Activated CD4-positive, CD25-positive, alpha-beta regulatory T cell treated with anti-CD3 and anti-CD28 coated beads, Interleukin-2, amount 50 U/mL, for 72 hours (primary cell): ENCODE measurements at regions not wholly inside any gene's neighbourhood (a gene's known extent, or its start where the extent isn't known, plus 50 kb on each side); places are given as distances from the start of the nearest gene placed in this dataset.
"Not testable (repeated sequence)": the region's sequence is repeated elsewhere in the genome, so short reads cannot be mapped to it uniquely, and the experiment has no call there.

Source experiments
- DNase-seq: peaks from one replicate; pipeline ENCODE4 v3.0.0; 2021

DNA sequence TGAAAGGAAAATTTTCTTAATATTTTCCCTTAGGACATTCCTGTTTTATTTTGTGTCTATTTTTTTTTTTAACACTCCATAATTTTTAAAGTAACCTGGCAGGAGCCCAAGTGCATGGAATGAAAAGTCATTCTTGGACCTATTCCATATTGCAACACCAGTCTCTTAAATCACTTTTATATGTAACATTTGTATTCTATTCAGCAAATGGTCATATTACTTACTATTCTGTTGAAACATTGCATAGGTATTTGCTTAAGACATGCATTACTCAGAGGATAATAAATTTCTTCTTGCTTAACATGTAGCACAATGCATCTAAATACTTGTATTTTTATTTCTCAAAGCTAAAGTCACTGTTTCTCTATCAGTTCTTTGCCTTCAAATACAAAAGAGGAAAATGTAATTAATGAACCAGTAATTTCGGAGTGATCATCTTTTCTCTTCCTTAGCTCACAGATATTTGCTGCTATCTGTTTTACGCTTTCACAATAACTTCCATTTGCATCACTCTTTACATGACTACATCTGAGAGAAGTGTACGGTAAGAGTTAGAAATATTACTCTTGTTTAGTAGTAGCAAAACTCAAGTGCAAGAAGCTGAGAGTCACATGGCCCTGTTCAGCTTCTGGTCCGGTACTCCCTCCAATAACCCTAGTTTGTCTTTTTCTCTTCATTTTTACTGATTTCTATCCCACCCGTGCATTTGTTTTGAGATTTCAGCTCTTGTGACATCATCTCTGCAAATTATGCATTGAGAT lies 394.8 kb downstream of the USP25 start:
- no peak for DNase-seq

DNA sequence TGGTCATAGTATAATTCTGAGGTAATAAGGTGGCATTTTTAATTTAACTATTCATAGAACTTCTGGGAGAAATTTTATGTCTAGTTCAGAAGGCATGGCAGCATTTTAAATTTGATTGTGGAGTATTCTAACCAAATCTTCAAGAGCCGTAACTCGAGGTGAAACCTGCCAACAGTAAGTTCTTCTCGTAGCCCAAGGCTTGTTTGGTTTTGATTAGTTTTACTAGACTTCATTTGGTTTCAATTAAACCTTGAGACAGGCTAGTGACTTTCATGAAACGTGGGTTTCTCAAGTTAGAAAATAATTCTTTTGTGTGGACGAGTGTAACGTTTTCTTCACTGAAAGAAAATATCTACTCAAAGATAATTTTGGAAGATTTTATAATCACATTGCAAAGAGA lies 395.5 kb downstream of the USP25 start:
- DNase-seq = no peak

- not testable (repeated sequence) for DNase-seq
Observed at GRCh38 chr21:16132453-16132852, 402.7 kb downstream of the USP25 start.

- DNase-seq = no peak
Observed at GRCh38 chr21:16133248-16133647, 403.5 kb downstream of the USP25 start.

GRCh38 chr21:16134134-16134533 lies 404.4 kb downstream of the USP25 start:
- DNase-seq = no peak

DNA sequence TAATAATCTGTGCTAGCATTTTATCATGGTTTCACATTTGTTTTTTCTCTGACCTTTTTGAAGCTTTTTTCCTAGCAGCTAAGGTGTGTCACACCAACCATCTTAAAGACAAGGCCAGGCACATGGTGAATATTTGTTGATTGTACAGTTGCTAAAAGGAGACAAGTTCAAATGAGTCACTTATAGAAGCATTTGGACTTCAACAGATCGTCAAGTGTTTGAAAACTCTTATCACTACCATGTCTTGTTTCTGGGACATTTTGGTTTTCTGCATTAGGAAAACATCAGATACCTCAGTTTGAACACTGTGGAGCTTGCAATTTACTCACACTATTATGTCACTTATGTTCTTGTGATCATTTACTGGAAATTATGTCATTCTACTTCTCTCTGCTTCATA lies 407.3 kb downstream of the USP25 start:
- DNase-seq = no peak

GRCh38 chr21:16145052-16145451 lies 415.3 kb downstream of the USP25 start:
- DNase-seq = no peak

DNA sequence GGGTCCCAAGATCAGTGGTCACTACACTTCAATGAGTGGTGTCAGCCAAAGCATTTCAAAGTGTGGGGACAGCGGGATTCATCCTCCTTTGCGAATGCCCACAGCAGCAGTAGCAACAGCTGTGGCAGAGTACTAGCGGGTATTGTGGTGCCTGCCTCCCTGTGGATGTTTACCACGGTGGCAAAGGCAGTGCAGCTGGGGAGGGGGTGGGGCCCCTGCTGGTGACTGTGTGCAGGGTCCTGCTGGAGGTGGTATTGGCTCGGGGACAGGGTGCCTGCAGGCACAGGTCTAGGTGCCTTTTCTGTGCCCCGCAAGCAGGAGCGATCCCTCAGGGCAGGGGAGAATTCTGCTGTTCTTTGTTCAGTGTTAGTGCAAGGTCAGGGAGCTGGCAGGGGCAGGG lies 415.7 kb downstream of the USP25 start:
- DNase-seq = no peak

- DNase-seq = no peak
Observed at GRCh38 chr21:16154321-16154720, 424.5 kb downstream of the USP25 start.

GRCh38 chr21:16154951-16155635 lies 425.3 kb downstream of the USP25 start:
- DNase-seq = no peak

GRCh38 chr21:16156841-16157489 lies 427.2 kb downstream of the USP25 start:
- DNase-seq = no peak

- DNase-seq = no peak
Observed at GRCh38 chr21:16159213-16159970, 429.6 kb downstream of the USP25 start.

GRCh38 chr21:16159971-16160350 lies 430.2 kb downstream of the USP25 start:
- DNase-seq = no peak

GRCh38 chr21:16162953-16163352 lies 433.2 kb downstream of the USP25 start:
- DNase-seq = no peak

GRCh38 chr21:16169102-16169511 lies 439.3 kb downstream of the USP25 start:
- DNase-seq = no peak

DNA sequence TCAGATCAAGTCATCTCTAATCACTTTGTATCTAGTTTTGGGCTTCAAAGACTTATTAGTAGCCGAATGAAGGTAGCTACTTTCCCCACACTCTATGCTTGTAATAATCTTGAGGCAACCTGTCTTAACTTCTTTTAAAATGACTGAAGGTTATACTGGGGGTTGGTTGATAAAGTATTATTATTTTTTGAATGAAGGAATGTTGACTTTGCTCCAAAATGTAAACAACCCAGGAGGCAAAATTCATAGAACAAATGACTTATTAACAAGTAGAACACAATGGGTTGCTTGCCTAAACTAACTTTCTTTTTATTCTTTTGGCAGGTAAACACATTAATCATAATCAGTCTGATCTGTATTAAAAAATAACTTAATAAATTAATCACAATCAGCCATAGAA lies 440.0 kb downstream of the USP25 start:
- DNase-seq = no peak

DNA sequence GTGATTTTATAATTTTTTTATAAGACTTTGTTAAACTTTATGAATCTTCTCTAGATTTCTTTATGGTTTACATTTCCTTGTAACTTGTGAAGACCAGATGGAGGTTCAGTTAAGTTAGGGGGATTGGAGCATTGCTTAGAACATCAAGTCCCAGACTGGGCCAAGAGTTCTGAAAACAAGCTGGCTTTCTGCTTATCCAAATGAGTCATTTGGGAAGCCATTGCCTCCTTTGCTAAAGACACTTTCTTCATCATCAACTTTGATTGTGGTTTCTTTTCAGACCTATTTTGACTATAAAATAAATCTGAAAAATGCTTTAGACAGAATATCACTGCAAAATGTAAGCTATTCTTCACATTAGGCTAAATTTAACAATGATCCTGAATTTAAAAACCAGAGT lies 446.8 kb downstream of the USP25 start:
- no peak for DNase-seq

DNA sequence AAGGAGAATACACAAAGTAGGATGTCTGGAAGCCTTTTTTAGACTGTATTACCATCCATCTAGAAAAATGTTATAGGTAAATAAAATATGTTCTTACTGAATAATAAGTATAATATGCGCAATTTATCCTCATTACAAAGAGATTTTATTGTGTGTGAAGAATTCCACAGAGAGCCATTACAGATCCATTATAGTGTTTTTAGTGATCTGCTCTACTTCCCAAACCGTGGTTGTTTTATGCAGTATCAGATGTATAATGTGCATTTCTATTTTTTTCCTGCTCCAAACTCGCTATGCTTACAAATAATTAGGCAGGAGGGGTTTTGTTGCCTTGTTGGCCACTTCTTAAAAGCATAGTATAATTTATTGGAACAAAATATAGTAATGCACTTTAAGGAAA lies 447.8 kb downstream of the USP25 start:
- DNase-seq = no peak

GRCh38 chr21:16179773-16180172 lies 450.0 kb downstream of the USP25 start:
- no peak for DNase-seq

- DNase-seq = no peak
Observed at GRCh38 chr21:16180614-16181013, 450.8 kb downstream of the USP25 start.

DNA sequence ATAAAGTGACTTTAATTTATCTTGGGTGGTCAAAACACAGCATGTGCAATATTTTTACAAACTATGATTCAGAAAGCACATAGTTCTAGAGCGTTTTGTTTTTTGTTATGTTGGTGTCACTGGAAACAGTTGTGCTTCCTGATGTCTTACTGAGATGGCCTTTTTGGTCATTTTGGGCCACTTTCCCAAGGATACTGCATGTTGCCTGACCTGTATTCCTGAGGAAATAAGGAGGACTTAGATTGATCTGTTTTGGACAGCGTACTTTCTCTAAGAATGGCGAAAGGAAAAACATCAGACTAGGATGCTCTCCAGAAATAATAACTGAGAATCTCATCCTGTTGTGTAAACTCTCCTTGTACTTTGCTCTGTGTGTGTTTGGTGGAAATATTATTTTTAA lies 451.2 kb downstream of the USP25 start:
- DNase-seq = no peak

DNA sequence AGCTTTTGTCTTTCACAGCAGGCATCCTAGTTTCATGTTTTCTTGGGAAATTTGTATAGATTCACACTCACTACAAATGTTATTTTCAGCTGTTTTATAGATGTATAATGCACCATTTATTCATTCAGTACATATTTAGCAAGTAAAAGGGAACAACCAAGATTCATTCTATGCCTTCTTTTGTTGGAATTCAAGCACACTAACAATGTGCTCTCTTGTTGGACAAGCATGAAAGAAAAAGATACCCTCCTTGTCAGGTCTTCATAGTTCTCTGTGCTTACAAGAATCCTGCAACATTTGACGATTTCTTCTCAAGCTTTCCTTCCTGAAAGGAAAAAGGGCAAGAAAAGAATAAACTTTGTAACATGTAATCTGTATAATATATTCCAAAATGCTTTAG lies 456.0 kb downstream of the USP25 start:
- no peak for DNase-seq

- DNase-seq = no peak
Observed at GRCh38 chr21:16186742-16187141, 457.0 kb downstream of the USP25 start.
